OCI-M1 (cell line): ENCODE measurements at regions not wholly inside any gene's neighbourhood (a gene's known extent, or its start where the extent isn't known, plus 50 kb on each side); places are given as distances from the start of the nearest gene placed in this dataset.
"Not testable (repeated sequence)": the region's sequence is repeated elsewhere in the genome, so short reads cannot be mapped to it uniquely, and the experiment has no call there.

ENCODE experiments used
- DNase-seq: peaks from one replicate; lab custom pipeline; 2025; lab: John Stamatoyannopoulos, UW

- DNase-seq = no peak
Measured at GRCh38 chr13:39803156-39803555, 147.7 kb downstream of the COG6 start.

- DNase-seq = no peak
Measured at GRCh38 chr13:39803851-39804250, 148.4 kb downstream of the COG6 start.

GRCh38 chr13:39804332-39805210 is 149.1 kb downstream of the COG6 start:
- DNase-seq = no peak

- DNase-seq = no peak
Measured at GRCh38 chr13:39809466-39809865, 154.0 kb downstream of the COG6 start.

- DNase-seq = no peak
Measured at GRCh38 chr13:39810091-39810877, 154.8 kb downstream of the COG6 start.

- DNase-seq = peak; percentile 19
Measured at GRCh38 chr13:39811051-39811450, 155.6 kb downstream of the COG6 start.

- DNase-seq = no peak
Measured at GRCh38 chr13:39811696-39812095, 156.2 kb downstream of the COG6 start.

- DNase-seq = no peak
Measured at GRCh38 chr13:39815345-39816111, 160.1 kb downstream of the COG6 start.

GRCh38 chr13:39816936-39817335 is 161.5 kb downstream of the COG6 start:
- no peak for DNase-seq

GRCh38 chr13:39818953-39819352 is 163.5 kb downstream of the COG6 start:
- no peak for DNase-seq

GRCh38 chr13:39820606-39821005 is 165.1 kb downstream of the COG6 start:
- no peak for DNase-seq

- no peak for DNase-seq
Measured at GRCh38 chr13:39821977-39822376, 166.5 kb downstream of the COG6 start.

GRCh38 chr13:39822437-39822836 is 167.0 kb downstream of the COG6 start:
- no peak for DNase-seq

- DNase-seq = no peak
Measured at GRCh38 chr13:39823063-39823713, 167.7 kb downstream of the COG6 start.

- DNase-seq = no peak
Measured at GRCh38 chr13:39825886-39826285, 170.4 kb downstream of the COG6 start.

- no peak for DNase-seq
Measured at GRCh38 chr13:39835253-39835652, 179.8 kb downstream of the COG6 start.

GRCh38 chr13:39836038-39836437 is 180.6 kb downstream of the COG6 start:
- DNase-seq = no peak

GRCh38 chr13:39837866-39838265 is 182.4 kb downstream of the COG6 start:
- not testable (repeated sequence) for DNase-seq

- DNase-seq = no peak
Measured at GRCh38 chr13:39840201-39840600, 184.7 kb downstream of the COG6 start.

- no peak for DNase-seq
Measured at GRCh38 chr13:39847336-39847735, 191.9 kb downstream of the COG6 start.

- DNase-seq = peak; percentile 38
Measured at GRCh38 chr13:39855236-39855635, 199.8 kb downstream of the COG6 start.

- DNase-seq = no peak
Measured at GRCh38 chr13:39856714-39857113, 201.3 kb downstream of the COG6 start.
